Gastroesophageal sphincter (tissue), 4 donors: ENCODE measurements at regions not wholly inside any gene's neighbourhood (a gene's known extent, or its start where the extent isn't known, plus 50 kb on each side); places are given as distances from the start of the nearest gene placed in this dataset.

ENCODE experiments used
- ATAC-seq: fragments of 150-250 bp; one replicate; pipeline ENCODE4 v1.9.1; 2016; ENCODE audit warnings: mild to moderate bottlenecking, moderate library complexity
- H3K27ac ChIP-seq, 4 donors: fragments of 200-600 bp; sonication (generic) in 3 of 4; 1 replicate in 3 of 4; 2 replicates in 1 of 4; pipeline ENCODE4 v1.5.1; 2016 to 2019
- H3K27me3 ChIP-seq: fragments of 200-600 bp; sonication (generic); one replicate; pipeline ENCODE4 v1.5.1; 2019
- H3K36me3 ChIP-seq, 2 donors: fragments of 200-600 bp; sonication (generic); one replicate each; pipeline ENCODE4 v1.5.1; 2019; ENCODE audit warnings: control low read depth in 1 of 2
- H3K4me1 ChIP-seq, 3 donors: fragments of 200-600 bp; sonication (generic); 1 replicate in 2 of 3; 2 replicates in 1 of 3; pipeline ENCODE4 v1.5.1; 2016 to 2019; ENCODE audit warnings: control low read depth in 2 of 3
- H3K4me3 ChIP-seq, 2 donors: fragments of 200-600 bp; sonication (generic); one replicate each; pipeline ENCODE4 v1.5.1; 2019; ENCODE audit warnings: mild to moderate bottlenecking in 1 of 2, moderate library complexity in 1 of 2
- H3K9me3 ChIP-seq, 3 donors: fragments of 200-600 bp; sonication (generic); one replicate each; pipeline ENCODE4 v1.5.1; 2017 to 2019; ENCODE audit warnings: control low read depth in 2 of 3
- CTCF ChIP-seq, 4 experiments: fragments of 200-600 bp in 2 of 4; fragments of 450-650 bp in 2 of 4; sonication (generic) in 1 of 4; IDR thresholded peaks; one replicate each; pipeline ENCODE4 v1.5.1; 2017 to 2019; ENCODE audit warnings: antibody characterized with exemption in 4 of 4, mild to moderate bottlenecking in 2 of 4, moderate library complexity in 2 of 4
- EP300 ChIP-seq: sonication (generic); formaldehyde crosslinking; IDR thresholded peaks from one replicate; pipeline ENCODE4 v1.6.1; 2017; ENCODE audit warnings: antibody characterized with exemption, mild to moderate bottlenecking
- POLR2A ChIP-seq, 2 donors: fragments of 450-650 bp; IDR thresholded peaks; one replicate each; pipeline ENCODE4 v1.6.1; 2017; ENCODE audit warnings: antibody characterized with exemption in 2 of 2, mild to moderate bottlenecking in 2 of 2, moderate library complexity in 1 of 2
- POLR2AphosphoS5 ChIP-seq: sonication (generic); formaldehyde crosslinking; IDR thresholded peaks from one replicate; pipeline ENCODE4 v1.6.1; 2017; ENCODE audit warnings: antibody characterized with exemption
- WGBS, 2 donors: methylation state at CpG; one replicate each; pipeline ENCODE4 v1.1.5; 2018; ENCODE audit warnings: low coverage in 1 of 2; 5-methylcytosine and 5-hydroxymethylcytosine counted together

- TF ChIP-seq POLR2AphosphoS5 (no peak), POLR2A (IDR thresholded peaks at IDR 0.05) (no peak), EP300 (no peak), CTCF (IDR thresholded peaks at IDR 0.05) (no peak)
- Histone ChIP-seq H3K4me3 (no peak overlapping the region), H3K9me3 (peaks cover 0 to 13% (median 0%) of the 10 kb centered on the region in 3 donors), H3K36me3 (no peaks in the 10 kb centered on the region), H3K27me3 (no peaks in the 10 kb centered on the region), H3K27ac (no peak overlapping the region), H3K4me1 (no peaks in the 10 kb centered on the region)
- WGBS, 2 donors, result 55% methylated on average over 2 of the region's 2 CpGs; no CpG with 5 or more reads in 1 of the 2 donors
- ATAC-seq, result no peak
Measured at GRCh38 chr12:84276215-84276614, 636.4 kb downstream of the SLC6A15 start.

GRCh38 chr12:84272324-84272723 is 640.3 kb downstream of the SLC6A15 start:
- Histone ChIP-seq H3K4me1 (no peaks in the 10 kb centered on the region), H3K9me3 (no peaks in the 10 kb centered on the region), H3K27ac (no peak overlapping the region), H3K36me3 (no peaks in the 10 kb centered on the region), H3K27me3 (no peaks in the 10 kb centered on the region), H3K4me3 (no peak overlapping the region)
- ATAC-seq, result no peak
- no peak for TF ChIP-seq CTCF (IDR thresholded peaks at IDR 0.05)
- no peak for TF ChIP-seq POLR2AphosphoS5
- no peak for TF ChIP-seq EP300
- TF ChIP-seq POLR2A (IDR thresholded peaks at IDR 0.05), result no peak
- WGBS, 2 donors, result 78 to 79% methylated on average over 3 of the region's 3 CpGs

GRCh38 chr12:84270470-84271140 is 642.0 kb downstream of the SLC6A15 start:
- 57 to 74% methylated on average over 4 to 8 of the region's 8 CpGs for WGBS, 2 donors
- no peaks in the 10 kb centered on the region for H3K9me3 ChIP-seq
- no peak for ATAC-seq
- no peak overlapping the region for H3K27ac ChIP-seq
- H3K4me3 ChIP-seq, result no peak overlapping the region
- H3K27me3 ChIP-seq, result no peaks in the 10 kb centered on the region
- H3K36me3 ChIP-seq, result no peaks in the 10 kb centered on the region
- TF ChIP-seq EP300, result no peak
- TF ChIP-seq CTCF (IDR thresholded peaks at IDR 0.05), result no peak
- TF ChIP-seq POLR2AphosphoS5, result no peak
- no peak for TF ChIP-seq POLR2A (IDR thresholded peaks at IDR 0.05)
- H3K4me1 ChIP-seq, result no peaks in the 10 kb centered on the region

DNA sequence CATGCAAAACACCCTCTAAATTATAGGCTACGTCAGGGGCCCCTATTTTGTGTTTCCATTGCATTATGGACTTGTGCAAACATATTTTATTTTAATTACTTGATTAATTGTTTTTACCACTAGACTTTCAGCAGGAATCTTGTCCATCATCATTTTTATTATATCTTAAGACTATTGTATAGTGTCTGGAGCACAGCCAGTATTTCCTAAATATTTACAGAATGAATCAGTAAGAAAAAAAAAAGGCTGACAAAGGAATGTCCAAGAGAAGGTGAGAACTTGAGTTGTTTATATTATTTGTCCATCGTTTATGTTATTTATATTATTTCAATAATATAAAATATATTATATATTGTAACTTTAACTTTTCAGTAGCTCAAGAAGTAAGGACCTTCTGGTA is 664.7 kb downstream of the SLC6A15 start:
- no peaks in the 10 kb centered on the region for H3K36me3 ChIP-seq
- H3K4me3 ChIP-seq, result no peak overlapping the region
- no peak overlapping the region for H3K27ac ChIP-seq
- ATAC-seq, result no peak
- no peaks in the 10 kb centered on the region for H3K27me3 ChIP-seq
- no peaks in the 10 kb centered on the region for H3K4me1 ChIP-seq
- no peaks in the 10 kb centered on the region for H3K9me3 ChIP-seq
- WGBS, 2 donors, result 48 to 56% methylated on average over 2 of the region's 2 CpGs
- TF ChIP-seq POLR2A (IDR thresholded peaks at IDR 0.05), result no peak
- TF ChIP-seq CTCF (IDR thresholded peaks at IDR 0.05), result no peak
- TF ChIP-seq POLR2AphosphoS5, result no peak
- no peak for TF ChIP-seq EP300

GRCh38 chr12:84243686-84244085 is 668.9 kb downstream of the SLC6A15 start:
- Histone ChIP-seq H3K4me1 (no peaks in the 10 kb centered on the region), H3K4me3 (no peak overlapping the region), H3K36me3 (no peaks in the 10 kb centered on the region), H3K27me3 (no peaks in the 10 kb centered on the region), H3K27ac (no peak overlapping the region), H3K9me3 (no peaks in the 10 kb centered on the region)
- no peak for TF ChIP-seq EP300
- no peak for TF ChIP-seq POLR2A (IDR thresholded peaks at IDR 0.05)
- TF ChIP-seq CTCF (IDR thresholded peaks at IDR 0.05), result no peak
- TF ChIP-seq POLR2AphosphoS5, result no peak
- ATAC-seq, result no peak
- 57% methylated on average over 1 of the region's 4 CpGs; no CpG with 5 or more reads in 1 of the 2 donors for WGBS, 2 donors
